ENCODE measurements at regions not wholly inside any gene's neighbourhood (a gene's known extent, or its start where the extent isn't known, plus 50 kb on each side); places are given as distances from the start of the nearest gene placed in this dataset.
"Not testable (repeated sequence)": the region's sequence is repeated elsewhere in the genome, so short reads cannot be mapped to it uniquely, and the experiment has no call there.

DNA sequence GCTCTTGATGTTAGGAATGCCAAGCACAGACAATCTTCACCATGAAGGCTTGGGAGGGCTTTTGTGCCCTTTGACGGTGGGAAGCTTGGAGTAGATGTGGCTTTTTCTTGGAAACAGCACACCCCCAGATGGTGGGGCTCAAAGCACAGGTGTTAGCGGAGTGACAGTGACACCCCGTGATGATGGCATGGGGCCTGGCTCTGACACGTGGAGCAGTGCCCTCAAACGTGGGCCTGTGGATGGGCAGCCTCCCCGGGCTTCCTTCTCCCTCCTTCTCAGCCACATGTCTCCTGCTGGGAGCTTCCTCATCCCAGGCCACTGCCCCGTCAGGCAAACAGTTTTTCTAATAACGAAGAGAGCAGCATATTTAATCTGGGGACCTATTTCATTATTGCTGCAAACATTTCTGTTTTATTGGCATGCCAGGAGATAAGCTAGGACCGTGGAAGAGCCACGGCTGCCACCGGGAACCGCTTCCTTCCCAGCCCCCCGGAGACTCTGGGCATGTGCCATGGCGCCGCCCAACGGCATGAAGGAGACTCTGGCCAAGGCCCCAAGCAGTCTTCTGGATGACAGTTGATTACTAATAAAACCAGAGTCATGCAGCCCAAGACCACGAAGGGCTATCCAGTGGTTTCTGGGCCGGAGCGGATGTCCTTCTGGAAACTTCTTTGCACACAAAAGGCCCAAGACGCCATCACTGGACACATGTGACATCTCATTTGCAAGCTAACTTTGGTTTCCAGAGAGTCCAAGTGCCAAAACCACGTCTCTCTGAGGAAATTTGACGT, 280.3 kb upstream of the FOXF1 start:
- Histone ChIP-seq H3K27ac (ENCODE audit: low read length) (no peak overlapping the region), H3K36me3 (ENCODE audit: control insufficient read depth, insufficient read depth, low read length) (no peaks in the 10 kb centered on the region), H3K27me3 (ENCODE audit: control insufficient read depth, insufficient read depth, low read length) (no peaks in the 10 kb centered on the region), H3K4me3 (ENCODE audit: low read length) (no peak overlapping the region), H3K4me1 (ENCODE audit: control insufficient read depth, insufficient read depth, low read length) (no peaks in the 10 kb centered on the region), H3K9me3 (ENCODE audit: control insufficient read depth, insufficient read depth, low read length) (no peaks in the 10 kb centered on the region)
- no peak for DNase-seq (ENCODE audit: low read depth, low spot score)
- WGBS (ENCODE audit: insufficient coverage, insufficient read length) = no CpG with 5 or more reads among the region's 22 CpGs

DNA sequence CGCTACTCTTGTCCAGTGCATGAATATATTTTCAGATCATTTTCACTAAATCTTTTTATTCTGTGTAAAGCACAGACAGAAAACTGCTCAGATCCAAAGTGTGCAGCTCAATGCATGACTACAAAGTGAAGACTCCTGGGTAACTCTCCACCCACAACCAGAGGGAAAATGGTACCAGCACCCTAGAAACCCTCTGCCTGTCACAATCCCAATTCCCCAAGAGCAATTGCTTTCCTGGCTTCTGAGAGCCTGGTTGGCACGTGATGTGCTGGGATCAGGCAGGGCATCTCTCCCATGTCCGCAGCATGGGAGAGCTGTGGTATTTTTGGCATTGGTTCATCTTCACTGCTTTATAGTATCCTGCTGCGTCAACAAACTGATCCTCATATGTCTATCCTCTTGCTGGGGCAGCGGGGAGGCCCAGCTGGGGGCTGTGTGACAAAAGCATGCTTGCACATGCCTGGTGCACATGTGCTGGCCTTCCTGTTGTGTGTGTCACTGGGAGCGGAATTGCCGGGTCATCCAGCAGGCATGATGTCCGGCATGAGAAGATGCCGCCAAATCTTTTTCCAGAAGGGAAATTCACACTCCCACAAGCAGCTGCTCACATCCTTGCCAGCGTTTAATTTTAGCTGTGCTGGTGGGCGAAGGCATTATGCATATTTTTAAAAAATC, 278.9 kb upstream of the FOXF1 start:
- DNase-seq (ENCODE audit: low read depth, low spot score) = no peak
- WGBS (ENCODE audit: insufficient coverage, insufficient read length) = no CpG with 5 or more reads among the region's 11 CpGs
- no peaks in the 10 kb centered on the region for H3K27me3 ChIP-seq (ENCODE audit: control insufficient read depth, insufficient read depth, low read length)

DNA sequence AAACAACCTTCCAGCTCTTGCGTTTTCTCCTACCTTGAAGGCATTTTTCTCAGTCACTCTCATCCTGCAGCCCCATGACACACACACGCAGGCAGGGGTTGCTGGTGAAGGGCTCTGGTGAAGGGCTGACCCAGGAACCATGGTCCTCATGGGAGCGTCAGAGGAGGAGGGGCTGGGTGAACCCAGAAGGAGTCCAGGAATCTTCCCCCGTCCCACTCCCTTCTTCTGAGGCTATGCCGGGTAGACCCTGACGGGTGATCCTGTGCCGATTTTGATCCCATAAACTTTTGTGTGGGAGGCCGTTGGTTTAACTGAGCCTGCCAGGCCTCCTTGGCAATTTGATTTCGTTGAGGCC, 278.4 kb upstream of the FOXF1 start:
- DNase-seq (ENCODE audit: low read depth, low spot score) = no peak
- Histone ChIP-seq H3K4me1 (ENCODE audit: control insufficient read depth, insufficient read depth, low read length) (no peaks in the 10 kb centered on the region), H3K27ac (ENCODE audit: low read length) (no peak overlapping the region), H3K27me3 (ENCODE audit: control insufficient read depth, insufficient read depth, low read length) (no peaks in the 10 kb centered on the region), H3K9me3 (ENCODE audit: control insufficient read depth, insufficient read depth, low read length) (no peaks in the 10 kb centered on the region), H3K4me3 (ENCODE audit: low read length) (no peak overlapping the region), H3K36me3 (ENCODE audit: control insufficient read depth, insufficient read depth, low read length) (no peaks in the 10 kb centered on the region)
- no CpG with 5 or more reads among the region's 9 CpGs for WGBS (ENCODE audit: insufficient coverage, insufficient read length)

More for the DNA sequence above, 278.9 kb upstream of the FOXF1 start:
- Histone ChIP-seq H3K4me1 (ENCODE audit: control insufficient read depth, insufficient read depth, low read length) (no peaks in the 10 kb centered on the region), H3K4me3 (ENCODE audit: low read length) (no peak overlapping the region), H3K36me3 (ENCODE audit: control insufficient read depth, insufficient read depth, low read length) (no peaks in the 10 kb centered on the region), H3K27ac (ENCODE audit: low read length) (no peak overlapping the region), H3K9me3 (ENCODE audit: control insufficient read depth, insufficient read depth, low read length) (no peaks in the 10 kb centered on the region)

GRCh38 chr16:86232496-86232895, 277.8 kb upstream of the FOXF1 start:
- Histone ChIP-seq H3K36me3 (ENCODE audit: control insufficient read depth, insufficient read depth, low read length) (no peaks in the 10 kb centered on the region), H3K9me3 (ENCODE audit: control insufficient read depth, insufficient read depth, low read length) (no peaks in the 10 kb centered on the region), H3K4me3 (ENCODE audit: low read length) (no peak overlapping the region), H3K4me1 (ENCODE audit: control insufficient read depth, insufficient read depth, low read length) (no peaks in the 10 kb centered on the region), H3K27ac (ENCODE audit: low read length) (no peak overlapping the region), H3K27me3 (ENCODE audit: control insufficient read depth, insufficient read depth, low read length) (no peaks in the 10 kb centered on the region)
- no CpG with 5 or more reads among the region's 9 CpGs for WGBS (ENCODE audit: insufficient coverage, insufficient read length)
- no peak for DNase-seq (ENCODE audit: low read depth, low spot score)

- H3K9me3 ChIP-seq (ENCODE audit: control insufficient read depth, insufficient read depth, low read length); H3K27ac ChIP-seq (ENCODE audit: low read length): not testable (repeated sequence)
These were observed 276.8 kb upstream of the FOXF1 start for GRCh38 chr16:86233506-86233905.

GRCh38 chr16:86239381-86239780, 270.9 kb upstream of the FOXF1 start:
- H3K9me3 ChIP-seq (ENCODE audit: control insufficient read depth, insufficient read depth, low read length) = no peaks in the 10 kb centered on the region
- WGBS (ENCODE audit: insufficient coverage, insufficient read length) = no CpG with 5 or more reads among the region's 9 CpGs
- H3K4me3 ChIP-seq (ENCODE audit: low read length) = no peak overlapping the region
- no peak overlapping the region for H3K27ac ChIP-seq (ENCODE audit: low read length)
- H3K4me1 ChIP-seq (ENCODE audit: control insufficient read depth, insufficient read depth, low read length) = peaks cover 4% of the 10 kb centered on the region; the same call in 1 of the 2 replicates
- no peak for DNase-seq (ENCODE audit: low read depth, low spot score)
- H3K36me3 ChIP-seq (ENCODE audit: control insufficient read depth, insufficient read depth, low read length) = no peaks in the 10 kb centered on the region
- H3K27me3 ChIP-seq (ENCODE audit: control insufficient read depth, insufficient read depth, low read length) = no peaks in the 10 kb centered on the region

More at GRCh38 chr16:86233506-86233905, 276.8 kb upstream of the FOXF1 start:
- not testable (repeated sequence) for H3K4me1 ChIP-seq (ENCODE audit: control insufficient read depth, insufficient read depth, low read length); H3K36me3 ChIP-seq (ENCODE audit: control insufficient read depth, insufficient read depth, low read length); H3K27me3 ChIP-seq (ENCODE audit: control insufficient read depth, insufficient read depth, low read length); DNase-seq (ENCODE audit: low read depth, low spot score); H3K4me3 ChIP-seq (ENCODE audit: low read length)
- no CpG with 5 or more reads among the region's 15 CpGs for WGBS (ENCODE audit: insufficient coverage, insufficient read length)

DNA sequence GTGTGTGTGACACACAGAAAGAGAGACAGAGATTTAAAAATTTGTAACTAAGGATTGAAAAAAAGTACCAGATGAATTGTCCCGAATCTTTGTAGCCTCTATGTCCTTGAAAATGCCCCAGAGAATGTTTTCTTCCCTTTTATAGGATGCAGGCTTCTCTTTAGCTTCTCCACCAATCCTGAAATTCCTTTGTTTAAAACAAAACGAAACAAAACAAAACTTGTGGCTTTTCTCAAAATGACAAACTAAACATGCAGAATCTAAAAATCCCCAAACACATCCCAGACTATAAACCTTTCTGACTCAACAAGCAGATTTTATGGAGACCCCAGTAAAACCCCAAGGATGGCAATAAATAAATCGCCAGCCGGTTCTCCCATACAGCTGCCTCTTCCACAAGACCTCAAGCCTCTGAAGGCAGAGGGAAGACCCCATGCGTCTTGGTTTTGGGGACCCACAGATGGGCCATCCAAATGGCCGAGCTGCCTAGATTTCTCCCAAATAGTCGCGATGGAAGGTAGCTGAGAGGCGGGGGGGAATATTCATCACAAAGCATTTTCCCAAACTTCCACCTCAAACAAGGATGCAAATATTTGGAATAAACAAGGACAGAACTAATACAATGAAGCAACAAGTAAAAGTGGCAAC, 269.5 kb upstream of the FOXF1 start:
- Histone ChIP-seq H3K36me3 (ENCODE audit: control insufficient read depth, insufficient read depth, low read length) (no peaks in the 10 kb centered on the region), H3K4me3 (ENCODE audit: low read length) (no peak overlapping the region), H3K27me3 (ENCODE audit: control insufficient read depth, insufficient read depth, low read length) (no peaks in the 10 kb centered on the region), H3K9me3 (ENCODE audit: control insufficient read depth, insufficient read depth, low read length) (no peaks in the 10 kb centered on the region), H3K27ac (ENCODE audit: low read length) (no peak overlapping the region), H3K4me1 (ENCODE audit: control insufficient read depth, insufficient read depth, low read length) (peaks cover 4% of the 10 kb centered on the region; the same call in 1 of the 2 replicates)
- no peak for DNase-seq (ENCODE audit: low read depth, low spot score)
- no CpG with 5 or more reads among the region's 9 CpGs for WGBS (ENCODE audit: insufficient coverage, insufficient read length)

DNA sequence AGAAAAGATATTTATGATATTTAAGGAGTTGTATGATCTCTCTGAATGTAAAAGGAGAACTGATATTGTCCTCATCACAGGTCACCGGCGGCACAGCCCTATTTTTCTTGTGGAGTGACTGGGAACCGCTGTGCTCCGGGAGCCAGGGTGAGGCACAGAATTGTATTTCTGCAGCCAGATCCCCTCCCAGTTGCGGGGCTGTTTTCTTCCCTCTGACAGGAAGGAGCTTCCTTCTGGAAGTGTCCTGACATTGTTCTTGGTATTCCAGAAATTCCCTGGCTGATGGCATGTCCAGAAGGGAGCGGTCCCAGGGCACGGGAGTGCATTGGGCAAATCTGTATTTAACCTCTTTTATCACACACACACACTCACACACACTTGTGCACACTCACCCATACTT, 268.6 kb upstream of the FOXF1 start:
- Histone ChIP-seq H3K4me1 (ENCODE audit: control insufficient read depth, insufficient read depth, low read length) (peaks cover 4% of the 10 kb centered on the region; the same call in 1 of the 2 replicates), H3K9me3 (ENCODE audit: control insufficient read depth, insufficient read depth, low read length) (no peaks in the 10 kb centered on the region), H3K27me3 (ENCODE audit: control insufficient read depth, insufficient read depth, low read length) (no peaks in the 10 kb centered on the region), H3K36me3 (ENCODE audit: control insufficient read depth, insufficient read depth, low read length) (no peaks in the 10 kb centered on the region), H3K27ac (ENCODE audit: low read length) (no peak overlapping the region), H3K4me3 (ENCODE audit: low read length) (no peak overlapping the region)
- no peak for DNase-seq (ENCODE audit: low read depth, low spot score)
- WGBS (ENCODE audit: insufficient coverage, insufficient read length) = no CpG with 5 or more reads among the region's 7 CpGs

- no peaks in the 10 kb centered on the region for H3K9me3 ChIP-seq (ENCODE audit: control insufficient read depth, insufficient read depth, low read length)
- WGBS (ENCODE audit: insufficient coverage, insufficient read length) = no CpG with 5 or more reads among the region's 16 CpGs
- no peaks in the 10 kb centered on the region for H3K27me3 ChIP-seq (ENCODE audit: control insufficient read depth, insufficient read depth, low read length)
- no peak for DNase-seq (ENCODE audit: low read depth, low spot score)
- no peak overlapping the region for H3K27ac ChIP-seq (ENCODE audit: low read length)
- no peak overlapping the region for H3K4me3 ChIP-seq (ENCODE audit: low read length)
- H3K4me1 ChIP-seq (ENCODE audit: control insufficient read depth, insufficient read depth, low read length) = peaks cover 4% of the 10 kb centered on the region; the same call in 1 of the 2 replicates
- no peaks in the 10 kb centered on the region for H3K36me3 ChIP-seq (ENCODE audit: control insufficient read depth, insufficient read depth, low read length)
These were observed 267.8 kb upstream of the FOXF1 start for GRCh38 chr16:86242244-86243122.

- no peaks in the 10 kb centered on the region for H3K27me3 ChIP-seq (ENCODE audit: control insufficient read depth, insufficient read depth, low read length)
These were observed 267.2 kb upstream of the FOXF1 start for GRCh38 chr16:86243123-86243473.

More at GRCh38 chr16:86243123-86243473, 267.2 kb upstream of the FOXF1 start:
- H3K4me1 ChIP-seq (ENCODE audit: control insufficient read depth, insufficient read depth, low read length) = peaks cover 4% of the 10 kb centered on the region; the same call in 1 of the 2 replicates
- no peaks in the 10 kb centered on the region for H3K36me3 ChIP-seq (ENCODE audit: control insufficient read depth, insufficient read depth, low read length)
- no peak overlapping the region for H3K27ac ChIP-seq (ENCODE audit: low read length)
- H3K4me3 ChIP-seq (ENCODE audit: low read length) = no peak overlapping the region
- WGBS (ENCODE audit: insufficient coverage, insufficient read length) = no CpG with 5 or more reads among the region's 6 CpGs
- DNase-seq (ENCODE audit: low read depth, low spot score) = no peak
- H3K9me3 ChIP-seq (ENCODE audit: control insufficient read depth, insufficient read depth, low read length) = no peaks in the 10 kb centered on the region
